Glomerular visceral epithelial cell (primary cell): ENCODE measurements at regions not wholly inside any gene's neighbourhood (a gene's known extent, or its start where the extent isn't known, plus 50 kb on each side); places are given as distances from the start of the nearest gene placed in this dataset.

Experiments used
- DNase-seq: peaks from one replicate; pipeline ENCODE4 v3.0.0-alpha.2; 2016; ENCODE audit errors: extremely low spot score

DNA sequence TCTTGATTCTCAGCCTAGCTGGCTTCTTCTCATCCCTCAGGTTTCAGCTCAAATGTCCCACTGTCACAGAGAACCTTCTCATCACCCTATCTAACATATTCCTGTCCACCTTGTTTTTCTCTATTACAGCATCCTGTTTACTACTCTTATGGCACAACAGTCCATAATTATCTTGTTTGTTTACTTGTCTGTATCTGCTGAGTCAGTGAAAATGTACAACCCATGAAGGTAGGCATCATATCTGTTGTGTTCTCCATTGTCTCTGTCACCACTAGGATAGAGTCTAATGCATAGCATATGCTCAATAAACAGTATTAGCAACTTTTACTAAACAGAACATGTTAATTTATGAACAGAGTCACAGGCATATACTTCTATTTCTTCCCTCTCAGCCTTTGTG lies 261.7 kb downstream of the ETAA1 start:
- no peak for DNase-seq

GRCh38 chr2:67660015-67660602 lies 263.0 kb downstream of the ETAA1 start:
- DNase-seq: no peak

DNA sequence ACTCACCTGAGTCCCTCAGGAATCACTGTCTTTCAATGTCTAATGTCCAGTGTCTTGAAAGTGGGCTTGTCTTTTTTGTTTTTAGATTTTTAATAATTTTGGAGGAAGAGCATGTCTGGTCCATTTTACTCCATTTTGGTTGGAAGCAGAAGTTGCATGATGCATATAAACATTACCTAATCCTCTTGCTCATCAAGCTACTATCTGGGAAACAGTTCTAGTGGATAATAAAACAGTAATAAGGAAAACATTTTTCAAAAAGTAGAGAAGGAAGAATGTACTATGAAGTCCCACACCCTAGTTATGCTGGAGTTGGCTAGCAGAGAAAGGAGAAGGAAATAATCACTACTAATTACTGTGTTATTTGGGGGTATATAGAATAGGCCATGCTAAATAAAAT lies 263.7 kb downstream of the ETAA1 start:
- no peak for DNase-seq

DNA sequence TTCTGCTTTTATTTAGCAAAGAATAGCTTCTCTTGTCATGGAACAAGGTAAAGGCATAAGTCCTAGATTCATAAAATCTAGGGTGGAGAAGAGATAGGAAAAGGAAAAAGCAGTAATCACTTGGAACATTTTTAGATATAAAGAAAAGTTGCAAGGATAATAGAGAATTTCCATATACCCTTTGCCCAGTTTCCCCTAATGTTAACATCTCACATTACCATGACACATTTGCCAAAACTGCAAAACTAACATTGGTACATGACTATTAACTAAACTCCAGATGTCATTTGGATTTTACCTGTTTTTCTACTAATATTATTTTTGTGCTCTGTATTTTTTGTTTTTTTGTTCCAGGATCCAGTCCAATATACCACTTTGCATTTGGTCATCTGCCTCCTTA lies 265.1 kb downstream of the ETAA1 start:
- DNase-seq: no peak

- DNase-seq: no peak
Measured at GRCh38 chr2:67663776-67664175, 266.6 kb downstream of the ETAA1 start.

GRCh38 chr2:67666386-67667053 lies 269.4 kb downstream of the ETAA1 start:
- no peak for DNase-seq

GRCh38 chr2:67667054-67667908 lies 270.1 kb downstream of the ETAA1 start:
- no peak for DNase-seq

DNA sequence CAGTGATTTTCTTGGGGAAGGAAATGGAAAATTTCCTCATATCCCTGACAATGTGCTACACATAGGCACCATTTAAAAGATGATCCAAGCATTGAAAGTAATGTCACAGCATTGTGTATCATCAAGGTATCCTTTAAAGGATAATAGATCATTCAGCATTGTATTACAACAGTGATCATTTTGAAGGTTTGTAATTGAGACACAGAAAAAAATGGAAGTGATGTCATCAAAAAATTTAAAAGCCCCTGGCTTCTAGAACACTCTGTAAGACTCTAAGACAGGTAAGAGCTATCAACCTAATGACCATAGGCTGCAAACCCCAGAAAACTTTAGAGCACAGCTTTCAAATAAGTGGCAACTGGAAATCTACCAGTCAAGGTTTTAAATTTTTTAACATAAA lies 271.4 kb downstream of the ETAA1 start:
- no peak for DNase-seq

DNA sequence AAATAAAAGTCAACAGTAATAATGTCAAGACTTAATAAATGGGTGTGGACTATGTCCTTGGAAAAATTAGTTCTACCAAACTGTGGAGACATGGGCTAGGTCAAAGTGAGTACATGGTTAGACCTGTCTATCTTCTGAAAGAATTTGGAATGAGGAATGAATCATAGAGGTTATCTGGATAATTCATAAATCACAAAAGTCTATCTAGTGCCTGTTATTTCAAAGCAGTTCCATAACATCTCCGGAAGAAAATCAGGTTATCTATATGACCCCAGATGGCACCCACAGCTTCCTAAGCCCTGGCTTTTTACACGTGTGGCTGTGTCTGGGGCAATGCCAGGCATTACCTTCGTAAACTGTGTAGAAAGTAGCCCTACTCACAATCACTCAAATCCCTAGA lies 272.0 kb downstream of the ETAA1 start:
- no peak for DNase-seq

DNA sequence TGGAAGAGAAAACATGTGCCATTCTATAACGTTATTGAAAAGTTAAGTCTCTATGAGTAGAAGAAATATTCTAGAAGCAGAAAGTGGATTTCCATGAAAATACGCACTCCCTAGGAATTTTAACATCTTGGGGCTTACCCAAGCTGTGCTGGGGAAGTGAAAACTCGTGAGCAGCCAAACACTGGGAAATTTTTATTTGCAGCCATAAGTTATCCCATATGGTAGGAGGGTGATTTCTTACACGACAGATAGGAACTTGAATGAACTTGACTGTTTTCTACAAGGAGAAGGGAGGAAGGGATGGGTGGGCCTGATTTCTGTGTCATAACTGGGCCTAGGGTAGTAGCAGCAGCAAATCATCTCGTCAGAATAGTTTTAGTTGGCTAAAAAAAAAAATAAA lies 272.6 kb downstream of the ETAA1 start:
- no peak for DNase-seq

DNA sequence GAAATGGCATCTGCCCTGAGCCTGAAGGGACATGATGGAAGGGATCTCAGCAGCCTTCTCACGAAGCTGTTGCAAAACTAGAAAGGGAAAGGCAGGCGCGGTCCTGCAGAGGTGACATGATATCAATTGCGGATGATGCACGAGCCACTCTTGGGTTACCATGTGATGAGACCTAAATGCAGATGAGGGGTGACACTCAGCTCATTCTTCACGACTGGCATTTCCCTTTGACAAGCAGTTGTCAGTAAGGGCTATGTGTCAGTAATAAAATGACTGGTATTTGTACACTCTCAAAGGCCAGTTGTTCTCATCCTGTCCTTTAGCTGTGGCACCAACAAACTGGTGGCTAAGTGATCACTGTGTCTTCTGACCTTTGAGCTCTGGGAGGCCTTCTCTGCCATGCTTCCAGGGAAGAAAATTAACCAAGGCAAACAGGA lies 273.6 kb downstream of the ETAA1 start:
- no peak for DNase-seq

DNA sequence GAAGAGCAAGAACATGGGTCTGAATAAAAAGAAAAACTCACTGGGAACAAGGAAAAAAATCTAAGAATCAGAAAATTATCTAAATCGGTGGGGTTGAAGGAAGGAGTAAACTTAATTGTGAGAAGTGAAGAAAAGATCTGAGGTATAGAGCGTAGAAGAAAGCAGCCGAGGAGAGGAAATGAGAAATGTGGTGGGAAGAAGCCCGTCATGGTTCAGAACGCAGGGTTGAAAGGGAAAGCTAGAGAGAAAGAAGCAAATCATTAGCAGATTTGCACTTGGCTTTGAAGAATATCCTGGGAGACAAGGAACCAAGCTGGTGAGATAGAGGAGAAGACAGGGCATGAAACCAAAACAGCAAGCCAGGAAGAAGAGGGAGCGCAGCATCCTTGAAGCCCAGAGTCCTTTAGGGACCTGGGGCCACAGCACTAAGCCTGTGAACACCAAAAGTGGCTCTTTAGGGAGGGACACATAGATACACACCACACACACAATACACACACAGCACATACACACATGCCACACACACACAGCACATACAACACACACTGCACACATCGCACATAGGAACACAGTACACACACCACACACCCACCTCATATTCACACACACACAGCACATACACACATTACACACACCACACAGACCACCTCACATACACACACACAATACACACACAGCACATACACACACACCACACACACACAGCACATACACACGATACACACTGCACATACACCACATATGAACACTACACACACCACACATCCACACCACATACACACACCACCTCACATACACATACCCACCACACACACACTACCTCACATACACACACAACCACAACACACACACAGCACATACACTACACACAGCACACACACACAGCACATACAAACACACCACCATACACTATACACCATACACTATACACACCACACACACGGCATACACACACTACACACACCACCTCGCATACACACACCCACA lies 274.6 kb downstream of the ETAA1 start:
- no peak for DNase-seq

DNA sequence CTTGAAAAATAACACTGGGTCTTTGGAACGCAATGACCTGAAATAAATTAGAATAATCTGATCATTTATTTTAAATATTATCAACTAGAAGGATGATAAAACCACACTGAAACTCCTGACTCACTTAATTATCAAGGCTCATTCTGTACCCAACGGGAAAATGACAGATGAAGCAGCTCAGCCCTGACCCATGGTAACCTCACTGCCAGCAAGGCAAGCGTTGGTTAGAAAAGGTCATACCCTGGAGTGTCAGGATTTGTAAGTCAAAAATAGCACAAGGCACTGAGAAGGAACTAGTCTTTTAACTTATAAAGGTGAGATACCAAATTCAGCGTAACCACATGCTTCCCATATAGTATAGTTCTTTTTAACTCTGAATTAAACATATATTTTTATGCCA lies 277.5 kb downstream of the ETAA1 start:
- no peak for DNase-seq

GRCh38 chr2:67684991-67685390 lies 287.9 kb downstream of the ETAA1 start:
- no peak for DNase-seq

DNA sequence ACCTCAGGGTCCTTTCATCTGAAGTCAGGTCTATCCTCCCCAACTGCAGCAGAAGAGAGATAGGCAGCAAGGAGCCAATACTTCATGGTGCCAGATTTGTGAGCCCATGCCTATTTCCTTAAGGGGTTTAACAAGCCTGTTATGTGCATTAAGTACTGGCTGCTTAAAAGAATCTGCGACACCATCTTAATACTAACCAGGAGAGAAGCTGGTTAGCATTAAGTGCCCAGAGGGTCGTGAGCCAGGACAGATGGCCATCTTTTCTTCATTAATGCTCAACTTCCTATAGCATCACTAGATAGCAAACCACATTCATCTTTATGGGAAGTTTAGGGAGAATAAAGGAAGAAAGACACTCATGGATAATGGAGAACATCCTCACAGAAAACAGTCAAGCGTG lies 289.1 kb downstream of the ETAA1 start:
- DNase-seq: no peak

GRCh38 chr2:67689186-67689585 lies 292.1 kb downstream of the ETAA1 start:
- DNase-seq: no peak

- no peak for DNase-seq
Measured at GRCh38 chr2:67689651-67690050, 292.5 kb downstream of the ETAA1 start.

DNA sequence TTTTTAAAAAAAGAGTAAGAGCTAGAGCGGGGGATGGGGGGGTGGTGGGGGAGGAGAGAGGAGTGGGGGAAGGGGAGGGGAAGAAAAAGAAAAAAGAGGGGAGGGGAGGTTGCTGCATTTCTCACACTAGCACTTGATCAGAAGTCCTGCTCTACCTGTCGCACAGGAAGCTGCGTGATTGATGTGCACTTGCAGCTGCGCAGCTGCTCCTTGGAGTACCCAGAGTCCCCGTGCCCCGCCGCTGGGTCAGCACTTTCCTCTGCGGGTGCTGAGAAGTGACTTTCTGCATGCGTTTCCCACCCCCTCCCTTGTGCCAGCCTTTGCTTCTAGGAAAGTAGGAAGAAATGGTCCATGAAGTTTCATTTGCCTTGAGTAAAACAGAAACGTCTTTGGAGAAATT lies 297.3 kb downstream of the ETAA1 start:
- DNase-seq: no peak

GRCh38 chr2:67701011-67701410 lies 303.9 kb downstream of the ETAA1 start:
- no peak for DNase-seq

DNA sequence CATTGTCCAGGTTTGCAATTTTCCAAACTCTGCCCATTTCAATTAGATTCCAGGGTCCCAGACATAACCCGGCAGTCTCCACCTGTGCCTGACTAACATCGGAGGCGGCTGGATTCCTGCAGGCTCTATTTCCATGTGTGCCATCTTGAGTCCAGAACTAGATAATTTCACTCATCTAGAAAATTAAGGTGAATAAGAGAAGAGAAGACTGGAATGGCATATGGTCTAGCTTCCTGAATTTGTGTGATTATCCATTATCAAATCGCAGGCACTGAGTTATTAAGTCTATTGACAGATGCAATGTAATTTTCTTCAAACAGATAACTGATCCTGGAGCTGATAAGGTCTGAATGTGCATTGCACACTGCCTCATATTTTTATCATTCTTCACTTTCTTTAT lies 305.2 kb downstream of the ETAA1 start:
- DNase-seq: no peak

DNA sequence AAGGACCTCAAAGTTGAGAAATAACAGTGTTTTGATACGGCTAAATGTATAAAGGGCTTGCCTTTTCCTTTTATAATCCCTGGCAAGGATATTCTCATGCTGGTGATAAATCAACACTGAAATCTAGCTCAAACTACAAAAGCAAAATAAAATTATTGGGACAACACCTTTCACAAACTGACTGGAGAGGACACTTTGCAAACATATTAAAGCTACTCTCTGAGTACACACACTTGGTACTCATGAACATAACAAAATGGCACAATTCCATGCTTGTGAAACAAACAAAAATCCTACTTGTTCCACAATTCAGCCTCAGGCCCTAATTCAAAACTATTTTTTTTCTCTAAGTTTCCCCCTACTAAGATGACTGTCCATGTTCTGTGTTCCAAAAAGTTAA lies 305.8 kb downstream of the ETAA1 start:
- no peak for DNase-seq

GRCh38 chr2:67706082-67706481 lies 308.9 kb downstream of the ETAA1 start:
- DNase-seq: no peak
